Renal cortex interstitium (tissue), 11 donors: ENCODE measurements at regions not wholly inside any gene's neighbourhood (a gene's known extent, or its start where the extent isn't known, plus 50 kb on each side); places are given as distances from the start of the nearest gene placed in this dataset.

Experiments used
- DNase-seq, 11 donors: peaks; one replicate each; pipeline ENCODE4 v3.0.0-alpha.2; 2013; ENCODE audit warnings: low read depth in 9 of 11, low spot score in 4 of 11; ENCODE audit errors: extremely low read depth in 1 of 11

DNA sequence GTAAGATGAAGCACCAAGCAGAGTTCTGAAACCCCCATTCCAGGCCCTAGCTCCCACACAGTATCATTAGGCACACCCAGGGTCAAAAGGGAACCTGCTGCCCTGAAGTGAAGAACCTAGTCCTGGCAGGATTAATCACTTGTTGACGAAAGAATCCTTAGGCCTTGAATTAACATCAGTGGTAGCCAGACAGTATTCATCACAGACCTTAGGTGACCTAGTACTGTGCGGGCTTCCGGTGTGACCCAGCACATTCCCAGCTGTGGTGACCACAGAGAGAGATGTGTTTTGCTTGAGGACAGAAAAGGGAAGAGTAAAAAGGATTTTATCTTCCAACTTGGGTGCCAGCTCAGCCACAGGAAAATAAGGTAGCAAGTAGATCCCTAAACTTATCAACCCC is 1071.4 kb upstream of the FAM98A start:
- DNase-seq: no peak

DNA sequence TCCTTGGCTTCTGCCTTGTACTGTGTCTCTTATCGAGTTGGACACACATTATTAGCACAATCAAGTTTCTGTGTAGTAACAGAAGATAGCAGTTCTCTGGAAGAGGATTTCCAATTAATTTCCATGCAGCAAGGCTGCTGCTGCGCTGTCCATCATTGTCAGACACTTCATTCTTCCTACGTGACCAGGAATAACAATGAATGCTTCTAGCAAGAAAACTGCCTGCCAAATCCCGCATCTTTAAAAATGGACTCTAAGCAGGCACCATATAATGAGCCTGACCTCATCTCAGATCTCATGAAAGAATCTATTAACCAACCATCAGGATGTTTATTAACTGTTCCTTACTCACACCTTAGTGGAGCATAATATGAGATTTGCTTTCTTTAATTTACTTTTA is 1067.7 kb upstream of the FAM98A start:
- DNase-seq: no peak

GRCh38 chr2:34664266-34664665 is 1065.2 kb upstream of the FAM98A start:
- no peak for DNase-seq

GRCh38 chr2:34663314-34663713 is 1064.2 kb upstream of the FAM98A start:
- DNase-seq: no peak

DNA sequence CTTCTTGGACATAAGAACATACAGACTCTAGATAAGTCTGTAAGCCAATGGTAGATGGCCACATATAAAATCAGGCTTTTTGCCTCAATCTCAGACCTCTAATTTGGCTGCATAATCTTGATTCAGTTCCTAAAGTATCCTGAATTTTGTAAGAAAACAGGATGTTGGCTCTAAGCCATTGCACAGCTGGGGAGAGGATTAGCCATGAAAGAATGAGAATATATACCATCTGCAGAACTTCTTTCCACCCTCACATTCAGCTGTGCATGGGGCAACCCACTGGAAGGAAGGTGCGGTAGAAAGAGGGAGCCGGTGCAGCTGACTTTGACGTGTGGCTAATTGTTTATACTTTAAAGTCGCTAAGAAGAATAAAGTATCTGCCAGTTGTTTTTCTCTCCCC is 1061.6 kb upstream of the FAM98A start:
- peak in 1 of 11 donors; percentile 1 for DNase-seq

DNA sequence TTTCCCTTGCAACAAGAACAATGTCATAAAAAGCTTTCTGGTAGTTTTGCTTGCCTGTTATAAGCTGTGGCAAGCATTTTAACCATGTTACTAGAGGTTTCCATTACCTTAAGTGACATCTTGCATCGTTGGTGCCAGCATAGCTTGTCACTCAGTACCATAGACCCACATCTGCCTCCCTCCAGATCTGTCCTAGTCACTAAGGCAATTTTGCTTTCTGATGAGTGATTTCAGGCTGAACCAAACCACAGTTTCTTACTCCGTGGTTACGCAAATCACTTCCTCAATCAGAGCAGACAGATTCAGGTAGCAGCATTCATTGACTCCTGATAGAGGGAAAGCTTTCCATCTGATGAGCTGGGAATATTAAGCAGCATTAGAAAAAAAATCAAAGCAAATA is 1057.5 kb upstream of the FAM98A start:
- DNase-seq: no peak

GRCh38 chr2:34652636-34653035 is 1053.5 kb upstream of the FAM98A start:
- peak in 10 of 11 donors; percentile 4 to 38 (median 18) for DNase-seq

DNA sequence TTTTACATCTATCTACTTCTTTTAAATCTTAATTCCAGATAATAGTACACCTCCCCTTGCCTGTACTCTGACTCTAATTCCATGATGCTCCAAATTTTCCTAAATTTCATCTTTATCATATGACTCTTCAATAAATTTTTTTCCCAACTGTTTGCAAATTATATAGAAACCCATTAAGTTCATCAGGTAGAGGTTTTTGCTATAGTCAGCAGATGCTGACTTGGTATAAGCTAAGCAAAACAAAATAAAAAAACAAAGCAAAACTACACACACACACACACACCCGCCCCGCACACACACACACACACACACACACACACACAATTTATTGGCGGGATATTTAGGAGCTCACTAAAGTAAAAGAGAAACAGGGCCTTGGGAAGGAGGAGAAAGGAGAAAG is 1047.8 kb upstream of the FAM98A start:
- no peak for DNase-seq

DNA sequence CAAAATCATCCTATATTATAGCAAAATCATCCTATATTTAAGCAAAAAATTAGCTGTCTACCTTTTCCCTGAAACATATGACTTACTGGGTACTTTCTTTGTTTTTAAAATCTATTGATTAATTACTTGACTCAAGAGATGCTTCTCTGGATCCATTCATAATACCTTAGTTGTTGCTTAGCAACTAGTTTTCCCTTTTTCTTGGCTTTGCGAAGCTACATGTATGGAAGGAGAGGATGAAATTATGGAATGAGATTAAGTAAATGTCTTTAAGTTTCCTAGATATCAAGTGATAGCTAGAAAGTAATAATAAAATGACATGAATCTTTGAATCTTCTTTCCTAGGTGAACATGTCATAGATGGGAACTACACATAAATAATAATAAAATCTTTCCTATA is 1033.2 kb upstream of the FAM98A start:
- no peak for DNase-seq

DNA sequence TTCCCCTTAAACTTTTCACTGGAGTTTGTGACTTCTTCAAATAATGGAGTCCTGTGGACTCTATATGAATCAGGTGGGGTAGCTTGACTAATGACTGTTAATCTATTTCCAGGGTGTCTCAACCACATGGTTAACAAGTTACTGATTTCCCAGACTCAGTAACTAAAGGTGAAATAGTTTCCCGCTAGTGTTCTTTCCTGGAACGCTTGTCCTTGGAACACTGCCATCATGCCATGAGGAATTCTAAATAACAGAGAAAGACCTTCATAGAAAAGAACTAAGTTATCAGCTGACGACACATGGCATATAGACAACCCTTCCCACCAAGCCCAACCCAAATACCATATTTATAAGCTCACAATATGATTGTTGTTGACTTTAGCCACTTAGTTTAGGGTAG is 1027.9 kb upstream of the FAM98A start:
- peak; percentile 22 to 86 (median 43) for DNase-seq

DNA sequence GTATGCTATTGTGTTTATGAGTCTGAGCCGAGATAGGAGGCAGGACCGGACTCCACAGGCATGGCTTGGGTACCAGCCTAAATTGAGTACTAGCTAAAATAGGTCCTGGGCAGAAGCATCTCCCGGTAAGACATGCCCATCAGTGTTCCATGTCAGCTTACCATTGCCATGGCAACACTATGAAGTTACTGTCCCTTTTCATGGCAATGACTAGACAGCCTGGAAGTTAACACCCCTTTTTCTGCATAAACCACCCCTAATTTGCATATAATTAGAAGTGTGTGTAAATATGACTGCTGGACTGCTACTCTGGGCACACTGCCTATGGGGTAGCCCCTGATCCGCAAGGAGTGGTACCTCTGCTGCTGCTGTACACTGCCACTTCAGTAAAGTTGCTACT is 1005.1 kb upstream of the FAM98A start:
- DNase-seq: no peak

DNA sequence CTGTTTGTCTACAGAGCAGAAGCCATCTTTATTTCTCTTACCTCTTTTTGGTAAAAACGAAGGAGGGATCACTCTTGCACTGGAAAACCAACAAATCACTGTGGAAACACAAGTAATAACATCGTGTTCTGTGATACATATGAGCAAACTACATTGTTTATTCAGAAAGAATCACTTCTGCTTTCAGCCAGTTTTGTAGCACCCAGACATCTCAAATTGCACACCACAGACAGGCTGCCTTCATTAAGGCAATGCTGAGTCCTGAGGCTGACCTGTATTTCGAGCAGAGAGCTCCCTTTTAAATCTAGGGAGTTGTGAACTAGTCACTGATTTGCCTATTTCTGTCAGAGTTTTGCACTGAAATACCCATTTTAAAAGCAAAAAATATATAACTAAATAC is 1003.2 kb upstream of the FAM98A start:
- DNase-seq: no peak

DNA sequence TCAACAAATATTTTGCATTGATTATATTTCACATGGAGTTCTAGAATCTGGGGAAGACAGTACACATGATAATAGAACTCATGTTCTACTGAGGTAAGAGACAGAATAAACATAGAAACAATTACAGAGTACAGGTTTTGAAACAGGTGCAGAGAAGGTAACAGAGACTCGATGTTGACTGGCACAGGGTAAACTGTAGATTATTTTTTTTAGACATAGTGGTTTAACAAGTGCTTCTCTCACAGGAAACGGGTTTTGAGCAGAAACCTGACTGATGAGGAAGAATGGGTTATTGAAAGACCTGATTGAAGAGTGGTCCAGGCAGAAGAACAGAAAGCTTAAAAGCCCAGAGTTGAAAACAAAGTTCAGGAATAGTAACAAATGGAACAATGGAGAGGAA is 1002.5 kb upstream of the FAM98A start:
- DNase-seq: no peak

DNA sequence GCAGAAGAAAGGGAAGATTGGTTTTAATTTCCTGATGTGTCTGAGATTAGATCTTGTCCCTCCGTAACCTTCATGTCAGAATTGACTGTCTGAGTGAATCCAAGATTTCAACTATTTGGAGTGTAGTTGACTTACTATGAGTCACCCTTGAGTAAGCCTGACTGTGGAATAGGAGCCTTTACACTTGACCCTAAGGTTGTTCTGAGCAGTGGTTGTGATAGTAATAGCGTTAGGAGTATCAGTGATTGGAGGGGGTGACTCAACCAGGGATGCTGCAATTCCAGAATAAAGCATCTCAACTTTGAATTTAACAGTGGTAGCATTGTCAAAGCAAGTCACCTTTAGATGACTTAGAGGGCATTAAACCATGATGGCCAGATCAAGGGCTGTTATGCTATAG is 979.5 kb upstream of the FAM98A start:
- no peak for DNase-seq

DNA sequence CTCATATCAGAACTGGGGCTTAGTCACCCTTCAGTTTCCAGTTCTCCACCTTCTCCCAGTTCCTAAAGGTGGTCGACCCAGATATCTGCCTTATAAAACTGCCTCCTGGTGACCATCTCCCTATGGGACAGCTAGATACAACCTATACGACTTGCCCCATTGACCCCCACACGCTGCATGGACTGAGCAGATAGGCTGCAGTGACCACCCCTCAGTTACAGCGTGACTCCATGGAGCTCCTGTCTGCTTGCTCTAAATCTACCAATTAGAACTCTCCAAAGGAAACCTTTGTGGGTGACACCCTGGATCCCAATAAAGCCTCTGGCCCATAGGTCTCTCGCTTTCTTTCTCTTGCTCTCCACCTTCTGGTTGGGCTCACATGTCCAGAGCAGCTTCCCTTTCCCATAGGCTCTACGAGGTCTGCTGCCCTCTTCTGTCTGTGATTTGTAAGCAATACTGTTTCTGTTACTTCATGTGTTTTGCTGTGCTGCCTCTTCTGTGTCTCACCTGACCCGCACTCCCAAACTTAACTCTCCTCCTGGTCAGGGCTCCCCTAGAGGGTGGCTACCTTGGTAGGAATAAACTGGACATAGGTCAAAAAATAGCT is 971.3 kb upstream of the FAM98A start:
- DNase-seq: peak; percentile 2 to 39 (median 14)

DNA sequence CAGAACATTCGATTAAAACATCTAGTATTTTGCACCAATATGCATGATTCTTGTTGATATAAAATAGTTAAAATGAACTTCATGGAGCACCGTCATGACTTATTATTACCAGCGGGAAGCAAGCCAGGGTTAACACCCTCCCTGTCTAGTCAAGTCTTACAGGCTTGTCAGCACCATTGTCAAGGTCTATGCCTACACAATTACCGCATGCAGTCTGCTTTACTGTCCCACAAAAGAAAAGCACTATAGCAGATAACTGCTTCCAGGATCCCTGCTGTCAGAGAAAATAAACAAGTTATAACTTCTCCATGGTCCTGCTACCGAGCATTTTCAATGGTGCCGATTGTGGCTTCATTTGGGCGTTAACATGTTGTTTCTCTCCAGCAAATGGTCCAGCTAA is 968.0 kb upstream of the FAM98A start:
- DNase-seq: no peak

DNA sequence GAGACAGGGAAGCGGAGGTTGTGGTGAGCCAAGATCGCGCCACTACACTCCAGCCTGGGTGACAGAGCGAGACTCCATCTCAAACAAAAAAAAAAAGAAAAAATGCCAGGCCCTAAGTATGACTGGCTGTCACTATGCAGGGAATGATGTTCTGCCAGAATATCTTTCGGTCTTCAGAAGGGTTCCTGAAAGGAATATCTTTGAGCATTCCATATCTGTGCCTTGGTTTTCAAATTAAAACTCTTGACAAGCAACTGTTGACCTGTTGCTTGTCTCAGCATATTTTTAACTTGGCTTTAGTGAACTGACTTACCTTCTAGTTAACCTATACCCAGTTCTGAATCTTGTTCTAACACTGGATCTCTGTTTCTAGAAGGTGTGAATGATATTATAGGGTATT is 953.2 kb upstream of the FAM98A start:
- no peak for DNase-seq

DNA sequence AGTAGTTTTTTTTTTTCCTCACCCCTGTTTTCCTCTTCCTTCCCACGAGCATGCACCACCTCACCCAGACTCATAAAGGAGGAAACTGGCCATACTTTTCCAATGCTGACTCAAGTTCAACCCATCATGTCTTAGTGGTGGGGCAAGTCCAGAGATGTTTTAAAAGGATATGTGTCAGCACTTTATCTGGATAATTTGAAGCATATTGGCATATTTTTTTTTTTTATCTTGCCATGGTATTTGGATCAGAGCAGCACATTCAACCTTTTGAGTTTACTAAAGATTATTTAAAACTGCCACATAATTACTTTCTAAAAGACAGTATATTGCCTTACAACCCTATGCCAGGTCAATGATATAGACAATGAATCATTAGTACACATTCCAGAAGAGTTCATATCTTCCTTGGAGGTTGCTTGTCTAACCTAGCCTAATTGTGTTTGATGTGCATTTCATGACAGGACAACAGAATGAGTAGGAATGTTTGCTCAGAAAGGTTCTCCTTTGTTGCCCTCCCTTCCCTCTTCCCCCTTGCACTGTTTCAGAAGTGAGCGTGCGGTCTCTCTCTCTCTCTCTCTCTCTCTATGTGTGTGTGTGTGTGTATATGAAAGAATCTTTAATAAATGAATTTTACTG is 950.7 kb upstream of the FAM98A start:
- no peak for DNase-seq

- no peak for DNase-seq
These were observed 948.8 kb upstream of the FAM98A start for GRCh38 chr2:34547900-34548299.

GRCh38 chr2:34547340-34547739 is 948.2 kb upstream of the FAM98A start:
- DNase-seq: no peak

GRCh38 chr2:34545486-34546136 is 946.5 kb upstream of the FAM98A start:
- DNase-seq: no peak
